GM12878 (cell line): ENCODE measurements at regions not wholly inside any gene's neighbourhood (a gene's known extent, or its start where the extent isn't known, plus 50 kb on each side); places are given as distances from the start of the nearest gene placed in this dataset.

Experiments
- ATAC-seq: fragments of 200-7000 bp; cut with Tn5 transposase; 3 replicates; pipeline ENCODE4 v1.9.1; 2020; ENCODE audit warnings: mild to moderate bottlenecking, moderate library complexity
- BruUV-seq: library from RNA; stranded (reverse); fragments of 400-500 nt; replicated peaks from 2 replicates; lab custom pipeline; 2021; lab: Mats Ljungman, UMichigan
- CTCF ChIA-PET: fragments of 300-600 bp; sonication (Branson Sonifier 250); formaldehyde crosslinking; extraction: SDS; loops from one replicate; lab custom pipeline; 2021; ENCODE audit warnings: inconsistent platforms; lab: Yijun Ruan, JAX
- POLR2A ChIA-PET: fragments of 350-600 bp; formaldehyde crosslinking; extraction: SDS; loops from one replicate; lab custom pipeline; 2021; ENCODE audit warnings: inconsistent platforms; lab: Charles Lee
- RAD21 ChIA-PET: fragments of 300-600 bp; sonication (Branson Sonifier 250); formaldehyde crosslinking; loops from one replicate; lab custom pipeline; 2023; ENCODE audit warnings: antibody characterized with exemption; ENCODE audit not compliant: unreplicated experiment; lab: Charles Lee
- SMC1A ChIA-PET: fragments of 300-600 bp; sonication (Branson Sonifier 250); formaldehyde crosslinking; loops from one replicate; lab custom pipeline; 2023; ENCODE audit not compliant: unreplicated experiment, uncharacterized antibody; lab: Charles Lee
- DNase-seq: peaks from one replicate; pipeline ENCODE4 v3.0.0-alpha.2; 2011; ENCODE audit warnings: low read depth, low spot score
- FAIRE-seq: peaks from 3 replicates; lab custom pipeline; 2011; peaks lifted over from hg19 to GRCh38; lab: Jason Lieb, UNC
- H2AFZ ChIP-seq: 2 replicates; pipeline ENCODE4 v1.6.0; 2011; ENCODE audit warnings: low read depth, low read length, control low read depth; ENCODE audit not compliant: control insufficient read depth
- H3K27ac ChIP-seq: 2 replicates; pipeline ENCODE4 v1.5.1; 2011; ENCODE audit warnings: control low read depth; ENCODE audit not compliant: control insufficient read depth, insufficient read depth
- H3K27me3 ChIP-seq, 2 experiments: replicated peaks in 1 of 2; 2 replicates each; pipeline versions ENCODE4 v1.6.0 to v1.6.1; 2011; ENCODE audit warnings: low read length in 1 of 2; ENCODE audit not compliant: control insufficient read depth in 2 of 2, insufficient read depth in 2 of 2
- H3K36me3 ChIP-seq, 2 experiments: 2 replicates each; pipeline ENCODE4 v1.5.1; 2011; ENCODE audit warnings: low read length in 1 of 2; ENCODE audit not compliant: control insufficient read depth in 2 of 2, insufficient read depth in 2 of 2
- H3K4me1 ChIP-seq: 2 replicates; pipeline ENCODE4 v1.6.1; 2011; ENCODE audit warnings: mild to moderate bottlenecking, low read length, moderate library complexity, mixed read lengths; ENCODE audit not compliant: control insufficient read depth, insufficient read depth
- H3K4me2 ChIP-seq: 2 replicates; pipeline ENCODE4 v1.6.0; 2011; ENCODE audit warnings: control low read depth; ENCODE audit not compliant: control insufficient read depth, insufficient read depth
- H3K4me3 ChIP-seq: fragments of 200-600 bp; sonication (generic); 2 replicates; pipeline ENCODE4 v1.5.1; 2016
- H3K79me2 ChIP-seq: 2 replicates; pipeline ENCODE4 v1.6.0; 2011; ENCODE audit warnings: low read length; ENCODE audit not compliant: control insufficient read depth, insufficient read depth
- H3K9ac ChIP-seq: 2 replicates; pipeline ENCODE4 v1.8.0; 2011; ENCODE audit warnings: low read length, control low read depth, mixed read lengths; ENCODE audit not compliant: control insufficient read depth, insufficient read depth
- H3K9me3 ChIP-seq: replicated peaks from 3 replicates; pipeline ENCODE4 v1.5.1; 2011; ENCODE audit warnings: mild to moderate bottlenecking, low read length; ENCODE audit not compliant: control insufficient read depth, insufficient read depth
- H4K20me1 ChIP-seq: 2 replicates; pipeline ENCODE4 v1.6.0; 2011; ENCODE audit not compliant: control insufficient read depth, insufficient read depth
- ASH2L ChIP-seq: fragments of 300-600, 200-600 bp; sonication (generic); IDR thresholded peaks from 2 replicates; pipeline ENCODE4 v1.6.1; 2017; ENCODE audit warnings: low read depth, mild to moderate bottlenecking, borderline replicate concordance
- ATF3 ChIP-seq: IDR thresholded peaks from 2 replicates; pipeline ENCODE4 v1.6.1; 2011; ENCODE audit warnings: low read depth, mild to moderate bottlenecking, low read length, moderate library complexity, borderline replicate concordance; ENCODE audit errors: extremely low read depth
- BCL11A ChIP-seq: IDR thresholded peaks from 2 replicates; pipeline ENCODE4 v1.6.1; 2011; ENCODE audit warnings: low read depth, low read length
- BCL3 ChIP-seq: IDR thresholded peaks from 2 replicates; pipeline ENCODE4 v1.6.1; 2011; ENCODE audit warnings: borderline replicate concordance, low read depth, mild to moderate bottlenecking, moderate library complexity, low read length; ENCODE audit not compliant: insufficient read depth, poor library complexity, severe bottlenecking
- BMI1 ChIP-seq: fragments of 450-650 bp; IDR thresholded peaks from 2 replicates; pipeline ENCODE4 v1.6.1; 2016; ENCODE audit warnings: mild to moderate bottlenecking, moderate library complexity, borderline replicate concordance
- CBX5 ChIP-seq: sonication (generic); IDR thresholded peaks from 2 replicates; pipeline ENCODE4 v1.6.1; 2016; ENCODE audit warnings: low read depth, moderate library complexity, mild to moderate bottlenecking, inconsistent platforms
- E2F4 ChIP-seq: IDR thresholded peaks from 2 replicates; pipeline ENCODE4 v1.6.1; 2012; ENCODE audit warnings: low read depth, low read length, improper control_type of control experiment
- ETV6 ChIP-seq, 2 experiments: fragments of 450-650 bp in 1 of 2; IDR thresholded peaks in 1 of 2; conservative IDR thresholded peaks in 1 of 2; 2 replicates each; pipeline ENCODE4 v1.6.1; 2014; ENCODE audit warnings: antibody characterized with exemption in 1 of 2, borderline replicate concordance in 1 of 2, low read depth in 1 of 2, mild to moderate bottlenecking in 1 of 2, moderate library complexity in 1 of 2
- JUNB ChIP-seq: IDR thresholded peaks from 2 replicates; pipeline ENCODE4 v1.6.1; 2016; ENCODE audit warnings: antibody characterized with exemption, mild to moderate bottlenecking
- KLF5 ChIP-seq: fragments of 450-650 bp; IDR thresholded peaks from 2 replicates; pipeline ENCODE4 v1.6.1; 2014; ENCODE audit warnings: mild to moderate bottlenecking; ENCODE audit not compliant: partially characterized antibody
- MYB ChIP-seq: fragments of 150-350 bp; IDR thresholded peaks from 2 replicates; pipeline ENCODE4 v1.6.1; 2014; ENCODE audit warnings: mild to moderate bottlenecking, low read depth, low read length, borderline replicate concordance
- NR2C2 ChIP-seq: IDR thresholded peaks from 2 replicates; pipeline ENCODE4 v1.6.1; 2011; ENCODE audit warnings: borderline replicate concordance, low read depth; ENCODE audit not compliant: control insufficient read depth, insufficient read length
- WRNIP1 ChIP-seq: IDR thresholded peaks from 2 replicates; pipeline ENCODE4 v1.6.1; 2011; ENCODE audit warnings: low read depth, low read length, improper control_type of control experiment, borderline replicate concordance
- WGBS: methylation state at CpG from one replicate; pipeline ENCODE4 v1.1.6; 2016; ENCODE audit warnings: low lambda C conversion rate; ENCODE audit not compliant: insufficient replicate concordance, insufficient coverage; ENCODE audit errors: missing lambda C conversion rate; 5-methylcytosine and 5-hydroxymethylcytosine counted together
- in situ Hi-C: fragments of 300-500 bp; cut with MboI; formaldehyde crosslinking; loops from 9 replicates; pipeline ENCODE4 v1.14.3; 2018; ENCODE audit warnings: mixed read lengths
- intact Hi-C: fragments of 100-400 bp; cut with micrococcal nuclease; formaldehyde crosslinking; loops from one replicate; pipeline ENCODE4 v1.14.2; 2022; ENCODE audit not compliant: unreplicated experiment

GRCh38 chr2:57542081-57542480, 504.5 kb upstream of the VRK2 start:
- no peak overlapping the region for H3K27ac ChIP-seq
- H3K9me3 ChIP-seq: no peaks in the 10 kb centered on the region
- in situ Hi-C loops: no loop called here
- TF ChIP-seq KLF5 (no peak), WRNIP1 (no peak), ASH2L (no peak), BCL3 (no peak), JUNB (peak; percentile 21)
- no peaks in the 10 kb centered on the region for H3K27me3 ChIP-seq
- no peaks in the 10 kb centered on the region for H3K79me2 ChIP-seq
- SMC1A ChIA-PET: interaction anchor here (0.6 kb wide), 1 partner anchor 219 kb away, joined by 3 read pairs; no protein-coding TSS in a partner anchor
- ATAC-seq (no peak), DNase-seq (no peak), FAIRE-seq (no peak)
- POLR2A ChIA-PET: no interaction called here
- no peak overlapping the region for H3K9ac ChIP-seq
- H4K20me1 ChIP-seq: no peaks in the 10 kb centered on the region
- no peak overlapping the region for H3K4me3 ChIP-seq
- H3K4me2 ChIP-seq: no peak overlapping the region
- intact Hi-C loops: no loop called here
- RAD21 ChIA-PET: no interaction called here
- H2AFZ ChIP-seq: no peak overlapping the region
- BruUV-seq: no TSS peak
- H3K36me3 ChIP-seq: no peaks in the 10 kb centered on the region
- H3K4me1 ChIP-seq: no peaks in the 10 kb centered on the region
- CTCF ChIA-PET: interaction anchor here (0.7 to 1.5 kb wide), 2 partner anchors 10 to 166 kb away, joined by 3 read pairs; no protein-coding TSS in a partner anchor
- 4% methylated on average over 2 of the region's 2 CpGs for WGBS

- ChIA-PET CTCF (interaction anchor here (1.2 to 1.5 kb wide), 2 partner anchors 9 to 177 kb away, joined by 3 to 5 read pairs; no protein-coding TSS in a partner anchor), RAD21 (no interaction called here), SMC1A (no interaction called here), POLR2A (no interaction called here)
- WGBS: 67% methylated on average over 5 of the region's 5 CpGs
- no peak for FAIRE-seq
- in situ Hi-C loops (no loop called here), intact Hi-C loops (no loop called here)
- H3K36me3 ChIP-seq: no peaks in the 10 kb centered on the region
- no peaks in the 10 kb centered on the region for H3K27me3 ChIP-seq
- no peaks in the 10 kb centered on the region for H3K4me1 ChIP-seq
- no TSS peak for BruUV-seq
- no peak overlapping the region for H3K4me3 ChIP-seq
- no peak for DNase-seq
- no peaks in the 10 kb centered on the region for H3K79me2 ChIP-seq
- H2AFZ ChIP-seq: no peak overlapping the region
- H3K9me3 ChIP-seq: no peaks in the 10 kb centered on the region
- no peak overlapping the region for H3K9ac ChIP-seq
- no peak for ATAC-seq
- H3K4me2 ChIP-seq: no peak overlapping the region
- H4K20me1 ChIP-seq: no peaks in the 10 kb centered on the region
- H3K27ac ChIP-seq: no peak overlapping the region
- TF ChIP-seq MYB (no peak), ATF3 (no peak), CBX5 (no peak), BMI1 (no peak), ETV6 (conservative IDR thresholded peaks at IDR 0.05 in 1 of 2, IDR thresholded peaks at IDR 0.05 in 1 of 2; ENCODE audit: borderline replicate concordance in 1 of 2, low read depth in 1 of 2) (no peak), E2F4 (no peak), NR2C2 (no peak), BCL11A (no peak), JUNB (no peak)
Measured at GRCh38 chr2:57543211-57543610, 503.4 kb upstream of the VRK2 start.
